ENCODE measurements at regions not wholly inside any gene's neighbourhood (a gene's known extent, or its start where the extent isn't known, plus 50 kb on each side); places are given as distances from the start of the nearest gene placed in this dataset.
"Not testable (repeated sequence)": the region's sequence is repeated elsewhere in the genome, so short reads cannot be mapped to it uniquely, and the experiment has no call there.

DNA sequence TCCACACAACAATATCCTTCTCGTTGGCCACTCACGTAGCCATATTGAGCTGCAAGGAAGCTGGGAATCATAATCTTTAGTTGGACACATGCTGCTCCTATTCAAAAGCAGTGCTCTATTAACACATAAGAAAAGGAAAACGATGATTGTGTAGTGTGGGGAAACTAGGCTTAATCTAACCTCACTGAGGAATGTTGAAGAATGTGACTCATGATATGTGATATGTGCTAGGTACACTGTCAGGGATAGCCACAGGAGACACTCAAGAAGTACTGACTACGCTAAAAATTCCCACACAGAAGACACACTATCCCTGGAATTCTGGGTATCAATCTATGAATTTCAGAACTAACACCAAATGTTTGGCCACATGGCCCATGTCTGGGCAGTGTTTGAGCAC lies 328.1 kb upstream of the KLHL29 start:
- TF ChIP-seq, protein P1, sequence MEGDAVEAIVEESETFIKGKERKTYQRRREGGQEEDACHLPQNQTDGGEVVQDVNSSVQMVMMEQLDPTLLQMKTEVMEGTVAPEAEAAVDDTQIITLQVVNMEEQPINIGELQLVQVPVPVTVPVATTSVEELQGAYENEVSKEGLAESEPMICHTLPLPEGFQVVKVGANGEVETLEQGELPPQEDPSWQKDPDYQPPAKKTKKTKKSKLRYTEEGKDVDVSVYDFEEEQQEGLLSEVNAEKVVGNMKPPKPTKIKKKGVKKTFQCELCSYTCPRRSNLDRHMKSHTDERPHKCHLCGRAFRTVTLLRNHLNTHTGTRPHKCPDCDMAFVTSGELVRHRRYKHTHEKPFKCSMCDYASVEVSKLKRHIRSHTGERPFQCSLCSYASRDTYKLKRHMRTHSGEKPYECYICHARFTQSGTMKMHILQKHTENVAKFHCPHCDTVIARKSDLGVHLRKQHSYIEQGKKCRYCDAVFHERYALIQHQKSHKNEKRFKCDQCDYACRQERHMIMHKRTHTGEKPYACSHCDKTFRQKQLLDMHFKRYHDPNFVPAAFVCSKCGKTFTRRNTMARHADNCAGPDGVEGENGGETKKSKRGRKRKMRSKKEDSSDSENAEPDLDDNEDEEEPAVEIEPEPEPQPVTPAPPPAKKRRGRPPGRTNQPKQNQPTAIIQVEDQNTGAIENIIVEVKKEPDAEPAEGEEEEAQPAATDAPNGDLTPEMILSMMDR (IDR thresholded peaks at IDR 0.05) = not testable (repeated sequence)
- TF ChIP-seq POLR2A (IDR thresholded peaks at IDR 0.05) = not testable (repeated sequence)

Data from heart left ventricle (tissue), 13 donors.